WTC11 (cell line): ENCODE measurements at regions not wholly inside any gene's neighbourhood (a gene's known extent, or its start where the extent isn't known, plus 50 kb on each side); places are given as distances from the start of the nearest gene placed in this dataset.

Experiments
- ATAC-seq: fragments of 200-7000 bp; cut with Tn5 transposase; 2 replicates; pipeline ENCODE4 v1.10.0; 2021; ENCODE audit warnings: mild to moderate bottlenecking, moderate library complexity
- CTCF ChIA-PET: fragments of 300-600 bp; sonication (Branson Sonifier 250); formaldehyde crosslinking; loops from one replicate; lab custom pipeline; 2021; ENCODE audit warnings: antibody characterized with exemption; lab: Charles Lee
- POLR2A ChIA-PET: fragments of 350-600 bp; sonication (Branson Sonifier 250); formaldehyde crosslinking; loops from one replicate; lab custom pipeline; 2021; ENCODE audit warnings: antibody characterized with exemption; lab: Charles Lee
- DNase-seq: peaks from one replicate; pipeline ENCODE4 v3.0.0; 2021; ENCODE audit warnings: low spot score
- H3K27ac Mint-ChIP-seq: 2 replicates; pipeline ENCODE4 v1.8.0; 2021; ENCODE audit warnings: mixed read lengths
- H3K27me3 Mint-ChIP-seq: 2 replicates; pipeline ENCODE4 v1.8.0; 2021; ENCODE audit warnings: low read depth, mild to moderate bottlenecking, moderate library complexity, mixed read lengths
- H3K36me3 Mint-ChIP-seq: 2 replicates; pipeline ENCODE4 v1.8.0; 2021; ENCODE audit warnings: mixed read lengths
- H3K4me1 Mint-ChIP-seq: 2 replicates; pipeline ENCODE4 v1.8.0; 2022; ENCODE audit warnings: mixed read lengths
- H3K4me3 Mint-ChIP-seq: 2 replicates; pipeline ENCODE4 v1.8.0; 2021; ENCODE audit warnings: mild to moderate bottlenecking, moderate library complexity, mixed read lengths
- H3K9me3 Mint-ChIP-seq: 2 replicates; pipeline ENCODE4 v1.8.0; 2021; ENCODE audit warnings: mixed read lengths
- ETV6 ChIP-seq: sonication (generic); formaldehyde crosslinking; IDR thresholded peaks from 2 replicates; pipeline ENCODE4 v1.8.1; 2022; ENCODE audit warnings: mild to moderate bottlenecking, missing genetic modification reagents
- JAZF1 ChIP-seq: fragments of 250-450 bp; sonication (Bioruptor Pico); IDR thresholded peaks from 2 replicates; pipeline ENCODE4 v1.9.0; 2021; ENCODE audit warnings: moderate library complexity, mild to moderate bottlenecking, inconsistent platforms
- MXD4 ChIP-seq: fragments of 250-450 bp; sonication (Bioruptor Pico); IDR thresholded peaks from 2 replicates; pipeline ENCODE4 v1.8.0; 2021; ENCODE audit warnings: mild to moderate bottlenecking, moderate library complexity, borderline replicate concordance
- NR2C2 ChIP-seq: sonication (generic); formaldehyde crosslinking; IDR thresholded peaks from 2 replicates; pipeline ENCODE4 v1.8.0; 2022; ENCODE audit warnings: mild to moderate bottlenecking, missing genetic modification reagents
- RELA ChIP-seq: sonication (generic); formaldehyde crosslinking; IDR thresholded peaks from 2 replicates; pipeline ENCODE4 v1.8.1; 2022; ENCODE audit warnings: missing genetic modification reagents, mild to moderate bottlenecking, borderline replicate concordance
- RORB ChIP-seq: fragments of 250-450 bp; sonication (Bioruptor Pico); IDR thresholded peaks from 2 replicates; pipeline ENCODE4 v1.9.0; 2021; ENCODE audit warnings: mild to moderate bottlenecking
- SOX15 ChIP-seq: fragments of 250-450 bp; sonication (Bioruptor Pico); IDR thresholded peaks from 2 replicates; pipeline ENCODE4 v1.9.0; 2021; ENCODE audit warnings: mild to moderate bottlenecking
- ZNF219 ChIP-seq: sonication (generic); formaldehyde crosslinking; IDR thresholded peaks from 2 replicates; pipeline ENCODE4 v1.8.0; 2023; ENCODE audit warnings: missing genetic modification reagents, mild to moderate bottlenecking, borderline replicate concordance
- ZNF396 ChIP-seq: fragments of 250-450 bp; sonication (Bioruptor Pico); IDR thresholded peaks from 2 replicates; pipeline ENCODE4 v1.8.0; 2021; ENCODE audit warnings: mild to moderate bottlenecking, moderate library complexity, borderline replicate concordance
- ZNF416 ChIP-seq: fragments of 250-450 bp; sonication (Bioruptor Pico); IDR thresholded peaks from 2 replicates; pipeline ENCODE4 v1.9.0; 2021; ENCODE audit warnings: mild to moderate bottlenecking, inconsistent platforms
- ZNF423 ChIP-seq: fragments of 250-450 bp; sonication (Bioruptor Pico); IDR thresholded peaks from 2 replicates; pipeline ENCODE4 v2.1.2; 2022; ENCODE audit warnings: mild to moderate bottlenecking, moderate library complexity
- TF ChIP-seq, protein P1 (sequence below): sonication (generic); formaldehyde crosslinking; conservative IDR thresholded peaks from 2 replicates; pipeline ENCODE4 v1.8.1; 2023; ENCODE audit warnings: mild to moderate bottlenecking, low read depth, missing genetic modification reagents, moderate library complexity
- TF ChIP-seq, protein P2 (sequence below): sonication (generic); formaldehyde crosslinking; IDR thresholded peaks from 2 replicates; pipeline ENCODE4 v1.8.0; 2023; ENCODE audit warnings: mild to moderate bottlenecking, missing genetic modification reagents
- TF ChIP-seq, protein P3 (sequence below): sonication (generic); formaldehyde crosslinking; IDR thresholded peaks from 2 replicates; pipeline ENCODE4 v1.8.0; 2022; ENCODE audit warnings: mild to moderate bottlenecking, missing genetic modification reagents
- TF ChIP-seq, protein P4 (sequence below): sonication (generic); formaldehyde crosslinking; IDR thresholded peaks from 2 replicates; pipeline ENCODE4 v1.8.0; 2023; ENCODE audit warnings: missing genetic modification reagents
- TF ChIP-seq, protein P5 (sequence below): sonication (generic); formaldehyde crosslinking; IDR thresholded peaks from 2 replicates; pipeline ENCODE4 v1.8.0; 2022; ENCODE audit warnings: mild to moderate bottlenecking, missing genetic modification reagents
- TF ChIP-seq, protein P6 (sequence below): fragments of 250-450 bp; sonication (Bioruptor Pico); IDR thresholded peaks from 2 replicates; pipeline ENCODE4 v1.9.0; 2021; ENCODE audit warnings: mild to moderate bottlenecking
- TF ChIP-seq, protein P7 (sequence below): sonication (generic); formaldehyde crosslinking; IDR thresholded peaks from 2 replicates; pipeline ENCODE4 v1.8.1; 2023; ENCODE audit warnings: mild to moderate bottlenecking, missing genetic modification reagents, moderate library complexity

DNA sequence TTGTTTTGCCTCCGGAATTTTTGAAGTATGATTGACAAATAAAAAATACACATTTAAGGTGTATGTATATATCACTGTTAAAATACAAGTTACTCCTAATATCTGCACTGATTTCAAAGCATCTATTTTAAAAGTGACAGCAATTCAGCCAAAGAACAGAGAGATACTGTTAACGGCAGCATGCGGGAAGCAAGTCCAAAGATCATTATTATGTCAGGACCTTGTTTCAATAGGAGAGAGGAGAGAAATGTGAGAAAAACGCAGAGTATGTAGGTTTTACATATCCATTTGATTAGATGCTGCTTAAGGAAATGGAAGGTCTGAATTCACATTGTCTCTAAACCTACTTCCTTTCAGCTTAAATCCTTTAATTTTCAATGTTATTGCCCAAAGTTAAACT, 545.5 kb upstream of the SLC8A1 start:
- DNase-seq (no peak), ATAC-seq (no peak)
- ChIA-PET POLR2A (no interaction called here), CTCF (no interaction called here)
- TF ChIP-seq, protein P1, sequence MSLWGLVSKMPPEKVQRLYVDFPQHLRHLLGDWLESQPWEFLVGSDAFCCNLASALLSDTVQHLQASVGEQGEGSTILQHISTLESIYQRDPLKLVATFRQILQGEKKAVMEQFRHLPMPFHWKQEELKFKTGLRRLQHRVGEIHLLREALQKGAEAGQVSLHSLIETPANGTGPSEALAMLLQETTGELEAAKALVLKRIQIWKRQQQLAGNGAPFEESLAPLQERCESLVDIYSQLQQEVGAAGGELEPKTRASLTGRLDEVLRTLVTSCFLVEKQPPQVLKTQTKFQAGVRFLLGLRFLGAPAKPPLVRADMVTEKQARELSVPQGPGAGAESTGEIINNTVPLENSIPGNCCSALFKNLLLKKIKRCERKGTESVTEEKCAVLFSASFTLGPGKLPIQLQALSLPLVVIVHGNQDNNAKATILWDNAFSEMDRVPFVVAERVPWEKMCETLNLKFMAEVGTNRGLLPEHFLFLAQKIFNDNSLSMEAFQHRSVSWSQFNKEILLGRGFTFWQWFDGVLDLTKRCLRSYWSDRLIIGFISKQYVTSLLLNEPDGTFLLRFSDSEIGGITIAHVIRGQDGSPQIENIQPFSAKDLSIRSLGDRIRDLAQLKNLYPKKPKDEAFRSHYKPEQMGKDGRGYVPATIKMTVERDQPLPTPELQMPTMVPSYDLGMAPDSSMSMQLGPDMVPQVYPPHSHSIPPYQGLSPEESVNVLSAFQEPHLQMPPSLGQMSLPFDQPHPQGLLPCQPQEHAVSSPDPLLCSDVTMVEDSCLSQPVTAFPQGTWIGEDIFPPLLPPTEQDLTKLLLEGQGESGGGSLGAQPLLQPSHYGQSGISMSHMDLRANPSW (CRISPR knock-in tag): no peak
- no peak for TF ChIP-seq RELA
- no peak for TF ChIP-seq ZNF219
- TF ChIP-seq, protein P2, sequence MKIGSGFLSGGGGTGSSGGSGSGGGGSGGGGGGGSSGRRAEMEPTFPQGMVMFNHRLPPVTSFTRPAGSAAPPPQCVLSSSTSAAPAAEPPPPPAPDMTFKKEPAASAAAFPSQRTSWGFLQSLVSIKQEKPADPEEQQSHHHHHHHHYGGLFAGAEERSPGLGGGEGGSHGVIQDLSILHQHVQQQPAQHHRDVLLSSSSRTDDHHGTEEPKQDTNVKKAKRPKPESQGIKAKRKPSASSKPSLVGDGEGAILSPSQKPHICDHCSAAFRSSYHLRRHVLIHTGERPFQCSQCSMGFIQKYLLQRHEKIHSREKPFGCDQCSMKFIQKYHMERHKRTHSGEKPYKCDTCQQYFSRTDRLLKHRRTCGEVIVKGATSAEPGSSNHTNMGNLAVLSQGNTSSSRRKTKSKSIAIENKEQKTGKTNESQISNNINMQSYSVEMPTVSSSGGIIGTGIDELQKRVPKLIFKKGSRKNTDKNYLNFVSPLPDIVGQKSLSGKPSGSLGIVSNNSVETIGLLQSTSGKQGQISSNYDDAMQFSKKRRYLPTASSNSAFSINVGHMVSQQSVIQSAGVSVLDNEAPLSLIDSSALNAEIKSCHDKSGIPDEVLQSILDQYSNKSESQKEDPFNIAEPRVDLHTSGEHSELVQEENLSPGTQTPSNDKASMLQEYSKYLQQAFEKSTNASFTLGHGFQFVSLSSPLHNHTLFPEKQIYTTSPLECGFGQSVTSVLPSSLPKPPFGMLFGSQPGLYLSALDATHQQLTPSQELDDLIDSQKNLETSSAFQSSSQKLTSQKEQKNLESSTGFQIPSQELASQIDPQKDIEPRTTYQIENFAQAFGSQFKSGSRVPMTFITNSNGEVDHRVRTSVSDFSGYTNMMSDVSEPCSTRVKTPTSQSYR (CRISPR knock-in tag): no peak
- TF ChIP-seq, protein P3, sequence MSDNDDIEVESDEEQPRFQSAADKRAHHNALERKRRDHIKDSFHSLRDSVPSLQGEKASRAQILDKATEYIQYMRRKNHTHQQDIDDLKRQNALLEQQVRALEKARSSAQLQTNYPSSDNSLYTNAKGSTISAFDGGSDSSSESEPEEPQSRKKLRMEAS (CRISPR knock-in tag): no peak
- Mint-ChIP-seq H3K9me3 (no peaks in the 10 kb centered on the region), H3K27ac (no peak overlapping the region), H3K4me1 (peaks cover 6% of the 10 kb centered on the region), H3K4me3 (no peak overlapping the region), H3K36me3 (no peaks in the 10 kb centered on the region), H3K27me3 (no peaks in the 10 kb centered on the region)

DNA sequence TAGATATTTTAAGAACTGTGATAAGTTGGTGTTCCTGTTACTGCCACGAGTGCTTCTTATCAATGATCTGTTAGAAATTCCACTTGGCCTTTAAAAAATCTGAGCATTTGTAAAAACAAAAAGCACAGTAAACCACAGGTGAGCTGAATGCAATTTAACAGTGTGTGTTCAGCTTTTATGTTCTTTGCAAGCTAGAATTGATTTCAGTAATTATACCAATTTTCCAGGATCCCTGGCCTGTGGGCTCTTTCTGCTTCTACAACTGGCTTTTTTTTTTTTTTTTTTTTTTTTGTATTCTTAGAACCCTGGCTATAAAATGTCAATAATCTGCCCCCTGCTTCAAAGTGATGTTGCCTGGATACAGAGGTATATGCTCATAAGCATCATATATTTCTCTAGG, 548.5 kb upstream of the SLC8A1 start:
- Mint-ChIP-seq H3K4me3 (no peak overlapping the region), H3K36me3 (no peaks in the 10 kb centered on the region), H3K9me3 (no peaks in the 10 kb centered on the region), H3K27me3 (no peaks in the 10 kb centered on the region), H3K4me1 (peaks cover 6% of the 10 kb centered on the region), H3K27ac (no peak overlapping the region)
- TF ChIP-seq, protein P4, sequence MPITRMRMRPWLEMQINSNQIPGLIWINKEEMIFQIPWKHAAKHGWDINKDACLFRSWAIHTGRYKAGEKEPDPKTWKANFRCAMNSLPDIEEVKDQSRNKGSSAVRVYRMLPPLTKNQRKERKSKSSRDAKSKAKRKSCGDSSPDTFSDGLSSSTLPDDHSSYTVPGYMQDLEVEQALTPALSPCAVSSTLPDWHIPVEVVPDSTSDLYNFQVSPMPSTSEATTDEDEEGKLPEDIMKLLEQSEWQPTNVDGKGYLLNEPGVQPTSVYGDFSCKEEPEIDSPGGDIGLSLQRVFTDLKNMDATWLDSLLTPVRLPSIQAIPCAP (CRISPR knock-in tag): no peak
- no peak for TF ChIP-seq ZNF416 (CRISPR knock-in tag)
- no peak for TF ChIP-seq SOX15 (CRISPR knock-in tag)
- TF ChIP-seq NR2C2 (CRISPR knock-in tag): no peak
- TF ChIP-seq ZNF423 (CRISPR knock-in tag): no peak
- no peak for TF ChIP-seq ZNF396 (CRISPR knock-in tag)
- TF ChIP-seq JAZF1 (CRISPR knock-in tag): no peak
- TF ChIP-seq ETV6 (CRISPR knock-in tag): no peak
- no peak for TF ChIP-seq RORB (CRISPR knock-in tag)
- no peak for TF ChIP-seq MXD4
- TF ChIP-seq, protein P5, sequence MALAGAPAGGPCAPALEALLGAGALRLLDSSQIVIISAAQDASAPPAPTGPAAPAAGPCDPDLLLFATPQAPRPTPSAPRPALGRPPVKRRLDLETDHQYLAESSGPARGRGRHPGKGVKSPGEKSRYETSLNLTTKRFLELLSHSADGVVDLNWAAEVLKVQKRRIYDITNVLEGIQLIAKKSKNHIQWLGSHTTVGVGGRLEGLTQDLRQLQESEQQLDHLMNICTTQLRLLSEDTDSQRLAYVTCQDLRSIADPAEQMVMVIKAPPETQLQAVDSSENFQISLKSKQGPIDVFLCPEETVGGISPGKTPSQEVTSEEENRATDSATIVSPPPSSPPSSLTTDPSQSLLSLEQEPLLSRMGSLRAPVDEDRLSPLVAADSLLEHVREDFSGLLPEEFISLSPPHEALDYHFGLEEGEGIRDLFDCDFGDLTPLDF: no peak
- TF ChIP-seq, protein P6, sequence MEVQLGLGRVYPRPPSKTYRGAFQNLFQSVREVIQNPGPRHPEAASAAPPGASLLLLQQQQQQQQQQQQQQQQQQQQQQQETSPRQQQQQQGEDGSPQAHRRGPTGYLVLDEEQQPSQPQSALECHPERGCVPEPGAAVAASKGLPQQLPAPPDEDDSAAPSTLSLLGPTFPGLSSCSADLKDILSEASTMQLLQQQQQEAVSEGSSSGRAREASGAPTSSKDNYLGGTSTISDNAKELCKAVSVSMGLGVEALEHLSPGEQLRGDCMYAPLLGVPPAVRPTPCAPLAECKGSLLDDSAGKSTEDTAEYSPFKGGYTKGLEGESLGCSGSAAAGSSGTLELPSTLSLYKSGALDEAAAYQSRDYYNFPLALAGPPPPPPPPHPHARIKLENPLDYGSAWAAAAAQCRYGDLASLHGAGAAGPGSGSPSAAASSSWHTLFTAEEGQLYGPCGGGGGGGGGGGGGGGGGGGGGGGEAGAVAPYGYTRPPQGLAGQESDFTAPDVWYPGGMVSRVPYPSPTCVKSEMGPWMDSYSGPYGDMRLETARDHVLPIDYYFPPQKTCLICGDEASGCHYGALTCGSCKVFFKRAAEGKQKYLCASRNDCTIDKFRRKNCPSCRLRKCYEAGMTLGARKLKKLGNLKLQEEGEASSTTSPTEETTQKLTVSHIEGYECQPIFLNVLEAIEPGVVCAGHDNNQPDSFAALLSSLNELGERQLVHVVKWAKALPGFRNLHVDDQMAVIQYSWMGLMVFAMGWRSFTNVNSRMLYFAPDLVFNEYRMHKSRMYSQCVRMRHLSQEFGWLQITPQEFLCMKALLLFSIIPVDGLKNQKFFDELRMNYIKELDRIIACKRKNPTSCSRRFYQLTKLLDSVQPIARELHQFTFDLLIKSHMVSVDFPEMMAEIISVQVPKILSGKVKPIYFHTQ: no peak
- TF ChIP-seq, protein P7, sequence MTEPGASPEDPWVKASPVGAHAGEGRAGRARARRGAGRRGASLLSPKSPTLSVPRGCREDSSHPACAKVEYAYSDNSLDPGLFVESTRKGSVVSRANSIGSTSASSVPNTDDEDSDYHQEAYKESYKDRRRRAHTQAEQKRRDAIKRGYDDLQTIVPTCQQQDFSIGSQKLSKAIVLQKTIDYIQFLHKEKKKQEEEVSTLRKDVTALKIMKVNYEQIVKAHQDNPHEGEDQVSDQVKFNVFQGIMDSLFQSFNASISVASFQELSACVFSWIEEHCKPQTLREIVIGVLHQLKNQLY (CRISPR knock-in tag): no peak
- TF ChIP-seq, protein P1 (CRISPR knock-in tag): no peak
- POLR2A ChIA-PET: no interaction called here
- no peak for DNase-seq
- CTCF ChIA-PET: no interaction called here
- no peak for ATAC-seq
